T-helper 1 cell treated with Interleukin-12 subunit alpha and Interleukin-12 subunit beta and Interleukin-4 antibody, amounts not matched to agents 30 ng/mL and 1 ng/mL, for 36 hours (primary cell): ENCODE measurements at regions not wholly inside any gene's neighbourhood (a gene's known extent, or its start where the extent isn't known, plus 50 kb on each side); places are given as distances from the start of the nearest gene placed in this dataset.
"Not testable (repeated sequence)": the region's sequence is repeated elsewhere in the genome, so short reads cannot be mapped to it uniquely, and the experiment has no call there.

Experiments used
- intact Hi-C: fragments of 100-400 bp; cut with micrococcal nuclease; formaldehyde crosslinking; loops from one replicate; pipeline ENCODE4 v1.15.1; 2024

GRCh38 chr4:153937289-153937688, 148.4 kb upstream of the SFRP2 start:
- intact Hi-C loops = no loop called here

GRCh38 chr4:153936121-153936520, 147.2 kb upstream of the SFRP2 start:
- intact Hi-C loops = no loop called here

- intact Hi-C loops = no loop called here
Observed at GRCh38 chr4:153934688-153935017, 145.8 kb upstream of the SFRP2 start.

- intact Hi-C loops = no loop called here
Observed at GRCh38 chr4:153933915-153934687, 145.2 kb upstream of the SFRP2 start.

GRCh38 chr4:153931804-153932203, 142.9 kb upstream of the SFRP2 start:
- intact Hi-C loops = no loop called here

- intact Hi-C loops = no loop called here
Observed at GRCh38 chr4:153929675-153930074, 140.8 kb upstream of the SFRP2 start.

- intact Hi-C loops = no loop called here
Observed at GRCh38 chr4:153927451-153927850, 138.6 kb upstream of the SFRP2 start.

GRCh38 chr4:153922148-153922547, 133.3 kb upstream of the SFRP2 start:
- intact Hi-C loops = no loop called here

- intact Hi-C loops = no loop called here
Observed at GRCh38 chr4:153919667-153920066, 130.8 kb upstream of the SFRP2 start.

GRCh38 chr4:153916273-153916755, 127.4 kb upstream of the SFRP2 start:
- intact Hi-C loops = no loop called here

- intact Hi-C loops = no loop called here
Observed at GRCh38 chr4:153912301-153912700, 123.4 kb upstream of the SFRP2 start.

- intact Hi-C loops = no loop called here
Observed at GRCh38 chr4:153909672-153910071, 120.8 kb upstream of the SFRP2 start.

GRCh38 chr4:153906231-153906630, 117.3 kb upstream of the SFRP2 start:
- intact Hi-C loops = no loop called here

GRCh38 chr4:153905231-153905630, 116.3 kb upstream of the SFRP2 start:
- intact Hi-C loops = no loop called here

- intact Hi-C loops = no loop called here
Observed at GRCh38 chr4:153904011-153904410, 115.1 kb upstream of the SFRP2 start.

GRCh38 chr4:153901220-153901619, 112.3 kb upstream of the SFRP2 start:
- intact Hi-C loops = no loop called here

- intact Hi-C loops = no loop called here
Observed at GRCh38 chr4:153900426-153900825, 111.5 kb upstream of the SFRP2 start.

- intact Hi-C loops = no loop called here
Observed at GRCh38 chr4:153890761-153891160, 101.9 kb upstream of the SFRP2 start.

GRCh38 chr4:153887217-153887616, 98.3 kb upstream of the SFRP2 start:
- intact Hi-C loops = no loop called here

- intact Hi-C loops = no loop called here
Observed at GRCh38 chr4:153884325-153884724, 95.4 kb upstream of the SFRP2 start.

- intact Hi-C loops = no loop called here
Observed at GRCh38 chr4:153880983-153881382, 92.1 kb upstream of the SFRP2 start.

- intact Hi-C loops = no loop called here
Observed at GRCh38 chr4:153877898-153878297, 89.0 kb upstream of the SFRP2 start.

- intact Hi-C loops = no loop called here
Observed at GRCh38 chr4:153873741-153874140, 84.9 kb upstream of the SFRP2 start.

GRCh38 chr4:153866766-153867165, 77.9 kb upstream of the SFRP2 start:
- intact Hi-C loops = not testable (repeated sequence)
